ENCODE measurements at regions not wholly inside any gene's neighbourhood (a gene's known extent, or its start where the extent isn't known, plus 50 kb on each side); places are given as distances from the start of the nearest gene placed in this dataset.

GRCh38 chr3:135310317-135310716 is 515.3 kb downstream of the EPHB1 start:
- H3K9me3 ChIP-seq: no peaks in the 10 kb centered on the region
- H3K4me3 ChIP-seq (ENCODE audit: low read depth, low read length): no peak overlapping the region
- no peaks in the 10 kb centered on the region for H3K36me3 ChIP-seq
- H3K27me3 ChIP-seq: no peaks in the 10 kb centered on the region
- TF ChIP-seq CTCF (IDR thresholded peaks at IDR 0.05; ENCODE audit: low read depth, low read length): no peak
- peak; percentile 19 for DNase-seq
- no peaks in the 10 kb centered on the region; the same call in 1 of the 2 replicates for H3K4me1 ChIP-seq

DNA sequence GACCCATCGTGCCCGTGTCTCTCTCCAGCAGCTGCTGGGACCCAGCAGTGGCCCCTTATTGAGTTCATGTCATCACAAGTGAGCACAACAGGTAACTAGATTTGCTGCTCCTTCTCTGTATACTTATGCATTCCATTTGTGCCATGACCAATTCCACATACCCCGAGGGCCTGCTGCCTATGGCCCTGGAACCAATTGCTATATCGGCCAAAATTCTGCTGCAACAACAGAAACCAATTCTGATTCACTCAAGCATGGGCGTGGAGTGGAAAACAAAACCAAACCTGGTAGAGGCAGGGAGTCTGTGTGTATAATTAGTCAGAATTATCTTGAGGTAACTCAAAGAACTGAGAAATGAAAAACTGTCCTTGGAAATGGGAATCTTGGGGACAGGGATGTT is 516.6 kb downstream of the EPHB1 start:
- DNase-seq: no peak
- no peak for TF ChIP-seq CTCF (IDR thresholded peaks at IDR 0.05; ENCODE audit: low read depth, low read length)

DNA sequence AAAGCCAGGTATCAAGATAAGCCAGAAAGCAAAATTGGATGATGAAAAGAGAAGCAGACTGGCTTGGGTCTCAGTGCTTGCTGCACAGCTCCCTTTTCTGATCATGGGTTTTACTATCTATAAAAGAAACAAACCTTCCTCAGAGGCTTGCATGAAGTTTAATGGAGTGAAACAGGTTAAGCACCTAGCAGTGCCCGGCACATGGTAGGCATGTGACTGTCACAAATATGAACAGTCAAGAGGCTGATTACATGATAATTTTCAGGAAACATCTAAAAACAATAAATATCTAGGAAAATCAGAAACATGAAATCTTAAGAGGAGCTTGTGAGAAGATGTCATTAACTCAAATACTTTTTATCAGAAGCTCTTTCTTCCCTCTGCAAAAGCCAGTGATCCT is 519.2 kb downstream of the EPHB1 start:
- H3K4me1 ChIP-seq: no peaks in the 10 kb centered on the region; the same call in 1 of the 2 replicates
- no peak overlapping the region for H3K4me3 ChIP-seq (ENCODE audit: low read depth, low read length)
- H3K36me3 ChIP-seq: no peaks in the 10 kb centered on the region
- H3K27me3 ChIP-seq: no peaks in the 10 kb centered on the region
- no peak for TF ChIP-seq CTCF (IDR thresholded peaks at IDR 0.05; ENCODE audit: low read depth, low read length)
- H3K9me3 ChIP-seq: no peaks in the 10 kb centered on the region
- DNase-seq: no peak

More for the DNA sequence above, 516.6 kb downstream of the EPHB1 start:
- Histone ChIP-seq H3K4me3 (ENCODE audit: low read depth, low read length) (no peak overlapping the region), H3K27me3 (no peaks in the 10 kb centered on the region), H3K36me3 (no peaks in the 10 kb centered on the region), H3K4me1 (no peaks in the 10 kb centered on the region; the same call in 1 of the 2 replicates), H3K9me3 (no peaks in the 10 kb centered on the region)

GRCh38 chr3:135324301-135324700 is 529.2 kb downstream of the EPHB1 start:
- no peak for DNase-seq
- no peak overlapping the region for H3K4me3 ChIP-seq (ENCODE audit: low read depth, low read length)
- H3K4me1 ChIP-seq: no peaks in the 10 kb centered on the region
- H3K27me3 ChIP-seq: no peaks in the 10 kb centered on the region
- no peaks in the 10 kb centered on the region for H3K9me3 ChIP-seq
- TF ChIP-seq CTCF (IDR thresholded peaks at IDR 0.05; ENCODE audit: low read depth, low read length): no peak
- H3K36me3 ChIP-seq: no peaks in the 10 kb centered on the region

DNA sequence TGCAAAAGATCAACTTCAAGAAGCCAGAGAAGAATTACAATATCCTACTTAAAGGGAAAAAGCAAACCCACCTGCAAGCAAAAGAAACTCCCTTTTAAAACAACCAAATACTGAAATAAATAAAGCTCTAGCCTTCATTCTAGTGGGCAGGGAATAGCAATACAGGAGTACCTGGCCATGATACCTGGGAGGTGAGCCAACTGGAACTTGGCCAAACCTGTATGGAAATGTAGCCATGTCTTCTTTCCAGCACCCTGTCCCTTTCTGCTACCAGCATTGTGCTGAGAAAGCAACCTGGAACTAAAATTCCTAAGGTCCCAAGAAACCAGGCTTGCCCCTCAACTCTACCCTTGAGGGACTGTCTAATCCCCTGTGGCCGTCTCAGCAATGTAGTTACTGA is 530.0 kb downstream of the EPHB1 start:
- no peaks in the 10 kb centered on the region for H3K9me3 ChIP-seq
- TF ChIP-seq CTCF (IDR thresholded peaks at IDR 0.05; ENCODE audit: low read depth, low read length): no peak
- H3K27me3 ChIP-seq: no peaks in the 10 kb centered on the region
- no peaks in the 10 kb centered on the region for H3K36me3 ChIP-seq
- DNase-seq: no peak
- H3K4me3 ChIP-seq (ENCODE audit: low read depth, low read length): no peak overlapping the region
- H3K4me1 ChIP-seq: no peaks in the 10 kb centered on the region

- TF ChIP-seq CTCF (IDR thresholded peaks at IDR 0.05; ENCODE audit: low read depth, low read length): no peak
- Histone ChIP-seq H3K27me3 (no peaks in the 10 kb centered on the region), H3K4me1 (no peaks in the 10 kb centered on the region), H3K4me3 (ENCODE audit: low read depth, low read length) (no peak overlapping the region), H3K9me3 (no peaks in the 10 kb centered on the region), H3K36me3 (no peaks in the 10 kb centered on the region)
- DNase-seq: peak; percentile 50
These were observed 530.7 kb downstream of the EPHB1 start for GRCh38 chr3:135325726-135326235.
